Heart left ventricle (tissue), 16 donors: ENCODE measurements at regions not wholly inside any gene's neighbourhood (a gene's known extent, or its start where the extent isn't known, plus 50 kb on each side); places are given as distances from the start of the nearest gene placed in this dataset.
"Not testable (repeated sequence)": the region's sequence is repeated elsewhere in the genome, so short reads cannot be mapped to it uniquely, and the experiment has no call there.

Experiments used
- ATAC-seq, 4 donors: fragments of 200-7000 bp; cut with Tn5 transposase; one replicate each; pipeline ENCODE4 v1.9.1; 2020 to 2022; ENCODE audit warnings: moderate library complexity in 4 of 4, mild to moderate bottlenecking in 3 of 4, moderate number of reproducible peaks in 1 of 4
- DNase-seq, 5 donors: peaks; one replicate each; pipeline ENCODE4 v3.0.0-alpha.2; 2020
- H3K27ac ChIP-seq, 12 donors: fragments of 200-600 bp; sonication (generic) in 4 of 12; one replicate each; pipeline versions ENCODE4 v1.5.0 to v1.8.0; 2016 to 2022; ENCODE audit warnings: mild to moderate bottlenecking in 2 of 12
- H3K27me3 ChIP-seq, 9 donors: fragments of 200-600 bp; sonication (generic) in 2 of 9; one replicate each; pipeline versions ENCODE4 v1.5.1 to v1.8.0; 2016 to 2022; ENCODE audit warnings: mild to moderate bottlenecking in 3 of 9
- H3K36me3 ChIP-seq, 9 donors: fragments of 200-600 bp; sonication (generic) in 2 of 9; one replicate each; pipeline versions ENCODE4 v1.5.0 to v1.8.0; 2018 to 2022; ENCODE audit warnings: mild to moderate bottlenecking in 2 of 9
- H3K4me1 ChIP-seq, 12 donors: fragments of 200-600 bp; sonication (generic) in 4 of 12; one replicate each; pipeline versions ENCODE4 v1.5.0 to v1.8.0; 2016 to 2022; ENCODE audit warnings: mild to moderate bottlenecking in 3 of 12
- H3K4me3 ChIP-seq, 12 donors: fragments of 200-600 bp; sonication (generic) in 4 of 12; one replicate each; pipeline versions ENCODE4 v1.5.0 to v1.8.0; 2017 to 2022; ENCODE audit warnings: mild to moderate bottlenecking in 9 of 12, moderate library complexity in 4 of 12
- H3K9me3 ChIP-seq, 12 donors: fragments of 200-600 bp; sonication (generic) in 4 of 12; one replicate each; pipeline versions ENCODE4 v1.5.0 to v1.8.0; 2016 to 2022; ENCODE audit warnings: mild to moderate bottlenecking in 1 of 12
- POLR2A ChIP-seq, 2 donors: fragments of 450-650 bp; IDR thresholded peaks; one replicate each; pipeline ENCODE4 v1.6.1; 2017; ENCODE audit warnings: antibody characterized with exemption in 2 of 2, mild to moderate bottlenecking in 2 of 2, moderate library complexity in 2 of 2
- WGBS, 4 donors: extraction: QIAGEN DNeasy Blood & Tissue Kit in 2 of 4; methylation state at CpG; one replicate each; pipeline versions ENCODE4 v1.1.5 to v1.1.7; 2013 to 2018; 5-methylcytosine and 5-hydroxymethylcytosine counted together
- intact Hi-C, 10 donors: fragments of 100-400 bp; cut with DNase I; formaldehyde crosslinking; loops; one replicate each; pipeline versions ENCODE4 v1.11.1 to v1.14.2; 2022
- TF ChIP-seq, protein P1 (sequence below), 12 donors: fragments of 200-600 bp; sonication (generic) in 4 of 12; IDR thresholded peaks; one replicate each; pipeline versions ENCODE4 v1.5.0 to v1.8.0; 2018 to 2022; ENCODE audit warnings: antibody characterized with exemption in 12 of 12, mild to moderate bottlenecking in 5 of 12
- donor health status: ischemic (EF 13 %, LVEDD 7.1; RV severe dilation, severe dysfunction).
- donor health status: healthy with polysubstance abuse.
- donor health status: DM: no; HTN: yes; CAD: no.
- donor health status: DM: no; HTN: no; CAD: no.
- donor health status: ischemic (EF 25% LVEDD 6.9; RV normal size, moderate dysfunction).
- donor health status: ischemic (EF 25% LVEDD 5.7; RV mildly dilated, moderate dysfunction).
- donor health status: healthy.
- donor health status: DM: yes; HTN: yes; CAD: no.
- donor health status: ischemic (EF 35%, LVEDD 5.7; RV mildly dilated, moderate dysfunction).
- donor health status: nonischemic (EF 11% LVEDD 7.7; RV severe dilation, severe dysfunction).
- donor health status: DM: yes; HTN: yes; CAD: no.
- donor health status: PGD.
- donor health status: ischemic (EF 29% LVEDD 5.4; RV normal size, mild dysfunction).
- donor health status: nonischemic (EF 23%, LVEDD 6.1; RV moderate dilation, normal function).

DNA sequence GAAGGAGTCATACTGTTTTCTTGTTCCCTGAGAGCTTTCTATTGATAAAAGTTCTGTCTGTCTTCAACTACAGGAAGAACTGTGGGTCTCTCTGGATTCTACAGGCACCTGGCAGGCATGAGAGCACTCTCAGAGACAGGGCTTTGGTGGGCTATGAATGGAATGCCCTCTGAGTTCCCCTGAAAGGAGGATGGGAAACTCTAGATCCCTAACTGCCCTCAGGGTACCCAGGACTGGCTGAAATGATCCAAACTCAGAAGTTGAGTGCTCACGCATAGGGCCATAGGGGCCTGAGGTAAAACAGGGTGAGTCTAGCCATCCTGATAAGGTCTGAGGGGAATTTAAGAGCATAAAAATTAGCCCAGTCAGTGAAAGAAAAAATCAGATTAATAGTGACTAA lies 59.0 kb upstream of the SCRG1 start:
- intact Hi-C loops = no loop called here
- DNase-seq (no peak), ATAC-seq (no peak)
- H3K27me3 ChIP-seq = no peaks in the 10 kb centered on the region
- H3K4me1 ChIP-seq = peaks cover 0 to 7% (median 0%) of the 10 kb centered on the region in 12 donors
- H3K9me3 ChIP-seq = no peaks in the 10 kb centered on the region
- no peak overlapping the region for H3K4me3 ChIP-seq
- 99 to 100% (median 100%) methylated on average over 1 of the region's 1 CpG for WGBS, 4 donors
- H3K36me3 ChIP-seq = peaks cover 0 to 5% (median 0%) of the 10 kb centered on the region in 9 donors
- TF ChIP-seq POLR2A (IDR thresholded peaks at IDR 0.05) = no peak
- TF ChIP-seq, protein P1, sequence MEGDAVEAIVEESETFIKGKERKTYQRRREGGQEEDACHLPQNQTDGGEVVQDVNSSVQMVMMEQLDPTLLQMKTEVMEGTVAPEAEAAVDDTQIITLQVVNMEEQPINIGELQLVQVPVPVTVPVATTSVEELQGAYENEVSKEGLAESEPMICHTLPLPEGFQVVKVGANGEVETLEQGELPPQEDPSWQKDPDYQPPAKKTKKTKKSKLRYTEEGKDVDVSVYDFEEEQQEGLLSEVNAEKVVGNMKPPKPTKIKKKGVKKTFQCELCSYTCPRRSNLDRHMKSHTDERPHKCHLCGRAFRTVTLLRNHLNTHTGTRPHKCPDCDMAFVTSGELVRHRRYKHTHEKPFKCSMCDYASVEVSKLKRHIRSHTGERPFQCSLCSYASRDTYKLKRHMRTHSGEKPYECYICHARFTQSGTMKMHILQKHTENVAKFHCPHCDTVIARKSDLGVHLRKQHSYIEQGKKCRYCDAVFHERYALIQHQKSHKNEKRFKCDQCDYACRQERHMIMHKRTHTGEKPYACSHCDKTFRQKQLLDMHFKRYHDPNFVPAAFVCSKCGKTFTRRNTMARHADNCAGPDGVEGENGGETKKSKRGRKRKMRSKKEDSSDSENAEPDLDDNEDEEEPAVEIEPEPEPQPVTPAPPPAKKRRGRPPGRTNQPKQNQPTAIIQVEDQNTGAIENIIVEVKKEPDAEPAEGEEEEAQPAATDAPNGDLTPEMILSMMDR (IDR thresholded peaks at IDR 0.05) = no peak
- H3K27ac ChIP-seq = no peak overlapping the region

DNA sequence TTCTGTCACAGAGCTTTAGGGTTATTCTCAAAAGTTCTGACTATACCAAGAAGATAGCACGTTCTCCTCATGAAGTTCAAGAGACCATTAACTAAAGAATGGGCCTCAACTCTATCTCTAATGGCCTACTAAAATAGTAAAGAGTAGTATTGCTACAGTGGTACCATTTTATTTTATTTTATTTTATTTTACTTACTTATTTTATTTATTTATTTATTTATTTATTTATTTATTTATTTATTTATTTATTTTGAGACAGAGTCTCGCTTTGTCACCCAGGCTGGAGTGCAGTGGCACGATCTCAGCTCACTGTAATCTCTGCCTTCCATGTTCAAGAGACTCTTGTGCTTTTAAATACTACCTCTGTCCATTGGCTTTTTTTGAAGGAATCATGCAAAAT lies 52.5 kb upstream of the SCRG1 start:
- H3K4me1 ChIP-seq = peaks cover 0 to 28% (median 15%) of the 10 kb centered on the region in 12 donors
- H3K27me3 ChIP-seq, H3K36me3 ChIP-seq, H3K27ac ChIP-seq, ATAC-seq, DNase-seq, H3K9me3 ChIP-seq, H3K4me3 ChIP-seq, intact Hi-C loops: not testable (repeated sequence)
- 96 to 100% (median 97%) methylated on average over 3 of the region's 3 CpGs for WGBS, 4 donors

GRCh38 chr4:173450281-173450680 lies 51.4 kb upstream of the SCRG1 start:
- peaks cover 0 to 28% (median 13%) of the 10 kb centered on the region in 12 donors for H3K4me1 ChIP-seq
- H3K27me3 ChIP-seq = no peaks in the 10 kb centered on the region
- ATAC-seq (no peak), DNase-seq (no peak)
- no peaks in the 10 kb centered on the region for H3K9me3 ChIP-seq
- H3K4me3 ChIP-seq = no peak overlapping the region
- TF ChIP-seq, protein P1 (IDR thresholded peaks at IDR 0.05) = no peak
- TF ChIP-seq POLR2A (IDR thresholded peaks at IDR 0.05) = no peak
- no peaks in the 10 kb centered on the region for H3K36me3 ChIP-seq
- peak overlapping the region in 7 of 12 donors; percentile 3 to 84 (median 51) for H3K27ac ChIP-seq
- 93 to 96% (median 96%) methylated on average over 2 of the region's 2 CpGs for WGBS, 4 donors
- intact Hi-C loops = no loop called here

- peak in 1 of 4 donors; percentile 80 for ATAC-seq
- intact Hi-C loops = loop anchor here in 1 of 10 donors (5.0 kb wide), 1 partner anchor 43 kb away; no protein-coding TSS in a partner anchor
- Histone ChIP-seq H3K27ac (peak overlapping the region in 11 of 12 donors; percentile 3 to 84 (median 50)), H3K4me3 (no peak overlapping the region), H3K27me3 (no peaks in the 10 kb centered on the region), H3K9me3 (no peaks in the 10 kb centered on the region), H3K36me3 (no peaks in the 10 kb centered on the region), H3K4me1 (peaks cover 0 to 28% (median 13%) of the 10 kb centered on the region in 12 donors)
- DNase-seq = peak in 3 of 5 donors; percentile 22 to 52 (median 30)
- 15 to 24% (median 21%) methylated on average over 3 of the region's 3 CpGs for WGBS, 4 donors
- no peak for TF ChIP-seq POLR2A (IDR thresholded peaks at IDR 0.05)
- TF ChIP-seq, protein P1 (IDR thresholded peaks at IDR 0.05) = no peak
Observed at GRCh38 chr4:173449380-173449717, 50.4 kb upstream of the SCRG1 start.
